ENCODE measurements at regions not wholly inside any gene's neighbourhood (a gene's known extent, or its start where the extent isn't known, plus 50 kb on each side); places are given as distances from the start of the nearest gene placed in this dataset.
"Not testable (repeated sequence)": the region's sequence is repeated elsewhere in the genome, so short reads cannot be mapped to it uniquely, and the experiment has no call there.

- H3K27me3 ChIP-seq, result no peaks in the 10 kb centered on the region
- H3K4me3 ChIP-seq, result no peak overlapping the region
- DNase-seq (no peak), ATAC-seq (no peak)
- intact Hi-C loops (cut with DNase I), result no loop called here
- H3K36me3 ChIP-seq (replicated peaks in 1 of 2; ENCODE audit: insufficient read depth in 1 of 2, low read depth in 2 of 2), result no peaks in the 10 kb centered on the region
- H3K27ac ChIP-seq, result no peak overlapping the region
- WGBS, 2 donors, result 60 to 64% methylated on average over 4 of the region's 4 CpGs
- no peak for TF ChIP-seq POLR2A (IDR thresholded peaks at IDR 0.05)
- H3K9me3 ChIP-seq, result no peaks in the 10 kb centered on the region
- no peaks in the 10 kb centered on the region for H3K4me1 ChIP-seq
Observed at GRCh38 chr14:78010688-78011087, 159.5 kb upstream of the NRXN3 start.

DNA sequence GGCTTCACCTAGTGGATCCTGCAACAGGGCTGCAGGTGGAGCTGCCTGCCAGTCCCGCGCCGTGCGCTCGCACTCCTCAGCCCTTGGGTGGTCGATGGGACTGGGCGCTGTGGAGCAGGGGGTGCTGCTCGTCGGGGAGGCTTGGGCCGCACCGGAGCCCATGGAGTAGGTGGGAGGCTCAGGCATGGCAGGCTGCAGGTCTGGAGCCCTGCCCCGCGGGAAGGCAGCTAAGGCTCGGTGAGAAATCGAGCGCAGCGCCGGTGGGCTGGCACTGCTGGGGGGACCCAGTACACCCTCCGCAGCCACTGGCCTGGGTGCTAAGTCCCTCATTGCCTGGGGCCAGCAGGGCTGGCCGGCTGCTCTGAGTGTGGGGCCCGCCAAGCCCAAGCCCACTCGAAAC, 156.3 kb upstream of the NRXN3 start:
- H3K27me3 ChIP-seq; H3K4me1 ChIP-seq; ATAC-seq; H3K36me3 ChIP-seq (replicated peaks in 1 of 2; ENCODE audit: insufficient read depth in 1 of 2, low read depth in 2 of 2); H3K4me3 ChIP-seq; intact Hi-C loops (cut with DNase I); H3K9me3 ChIP-seq; H3K27ac ChIP-seq; DNase-seq: not testable (repeated sequence)
- WGBS, 2 donors, result 92% methylated on average over 10 to 22 of the region's 22 CpGs

- Histone ChIP-seq H3K9me3 (no peaks in the 10 kb centered on the region), H3K27ac (no peak overlapping the region), H3K36me3 (replicated peaks in 1 of 2; ENCODE audit: insufficient read depth in 1 of 2, low read depth in 2 of 2) (no peaks in the 10 kb centered on the region), H3K27me3 (no peaks in the 10 kb centered on the region), H3K4me1 (no peaks in the 10 kb centered on the region), H3K4me3 (no peak overlapping the region)
- DNase-seq (no peak), ATAC-seq (no peak)
- WGBS, 2 donors, result 52 to 56% methylated on average over 2 of the region's 2 CpGs
- no peak for TF ChIP-seq POLR2A (IDR thresholded peaks at IDR 0.05)
- TF ChIP-seq, protein P1, sequence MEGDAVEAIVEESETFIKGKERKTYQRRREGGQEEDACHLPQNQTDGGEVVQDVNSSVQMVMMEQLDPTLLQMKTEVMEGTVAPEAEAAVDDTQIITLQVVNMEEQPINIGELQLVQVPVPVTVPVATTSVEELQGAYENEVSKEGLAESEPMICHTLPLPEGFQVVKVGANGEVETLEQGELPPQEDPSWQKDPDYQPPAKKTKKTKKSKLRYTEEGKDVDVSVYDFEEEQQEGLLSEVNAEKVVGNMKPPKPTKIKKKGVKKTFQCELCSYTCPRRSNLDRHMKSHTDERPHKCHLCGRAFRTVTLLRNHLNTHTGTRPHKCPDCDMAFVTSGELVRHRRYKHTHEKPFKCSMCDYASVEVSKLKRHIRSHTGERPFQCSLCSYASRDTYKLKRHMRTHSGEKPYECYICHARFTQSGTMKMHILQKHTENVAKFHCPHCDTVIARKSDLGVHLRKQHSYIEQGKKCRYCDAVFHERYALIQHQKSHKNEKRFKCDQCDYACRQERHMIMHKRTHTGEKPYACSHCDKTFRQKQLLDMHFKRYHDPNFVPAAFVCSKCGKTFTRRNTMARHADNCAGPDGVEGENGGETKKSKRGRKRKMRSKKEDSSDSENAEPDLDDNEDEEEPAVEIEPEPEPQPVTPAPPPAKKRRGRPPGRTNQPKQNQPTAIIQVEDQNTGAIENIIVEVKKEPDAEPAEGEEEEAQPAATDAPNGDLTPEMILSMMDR (IDR thresholded peaks at IDR 0.05), result no peak
- intact Hi-C loops (cut with DNase I), result no loop called here
Observed at GRCh38 chr14:78016532-78016931, 153.6 kb upstream of the NRXN3 start.

DNA sequence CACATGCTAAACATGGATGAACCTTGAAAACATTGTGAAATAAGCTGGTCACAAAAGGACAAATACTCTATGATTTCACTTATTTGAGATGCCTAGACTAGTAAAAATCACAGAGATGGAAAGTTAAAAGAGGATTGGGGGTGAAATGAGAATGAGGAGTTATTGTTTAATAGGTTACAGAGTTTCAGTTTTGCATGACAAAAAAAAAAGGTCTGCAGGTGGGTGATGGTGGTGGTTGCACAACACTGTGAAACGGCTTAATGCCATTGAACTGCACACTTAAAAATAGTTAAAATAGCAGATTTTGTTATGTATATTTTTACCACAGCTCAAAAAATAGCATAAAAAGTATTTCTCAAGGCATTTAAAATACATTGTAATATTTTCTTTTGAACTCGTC, 151.9 kb upstream of the NRXN3 start:
- no peak for TF ChIP-seq POLR2A (IDR thresholded peaks at IDR 0.05)
- TF ChIP-seq, protein P1 (IDR thresholded peaks at IDR 0.05), result no peak
- WGBS, 2 donors, result 30 to 52% methylated on average over 2 of the region's 2 CpGs
- no peaks in the 10 kb centered on the region for H3K36me3 ChIP-seq (replicated peaks in 1 of 2; ENCODE audit: insufficient read depth in 1 of 2, low read depth in 2 of 2)
- H3K4me3 ChIP-seq, result no peak overlapping the region
- intact Hi-C loops (cut with DNase I), result no loop called here
- no peaks in the 10 kb centered on the region for H3K4me1 ChIP-seq
- ATAC-seq (no peak), DNase-seq (no peak)
- no peaks in the 10 kb centered on the region for H3K9me3 ChIP-seq
- no peak overlapping the region for H3K27ac ChIP-seq
- no peaks in the 10 kb centered on the region for H3K27me3 ChIP-seq

DNA sequence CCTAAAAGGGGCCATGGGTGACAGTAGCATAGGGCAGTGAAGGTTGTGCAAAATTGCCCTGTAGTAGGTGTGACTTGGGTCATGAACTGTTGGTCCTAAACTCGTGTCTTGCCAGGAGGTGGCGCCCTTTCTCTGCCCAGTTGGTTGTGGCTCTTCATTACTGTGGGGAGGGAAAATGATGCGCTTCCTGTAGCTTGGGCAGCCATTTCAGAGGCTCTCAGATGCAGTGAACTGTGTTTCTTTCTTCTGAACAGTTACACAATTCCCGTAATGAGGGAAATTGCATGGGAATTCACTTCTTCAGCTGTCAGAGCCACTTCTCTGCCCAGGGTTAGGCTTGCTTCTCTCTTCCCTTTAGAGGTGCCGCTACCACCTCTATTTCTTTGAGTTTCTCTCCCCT, 148.1 kb upstream of the NRXN3 start:
- H3K27me3 ChIP-seq, result no peaks in the 10 kb centered on the region
- no peaks in the 10 kb centered on the region for H3K9me3 ChIP-seq
- no peak for ATAC-seq
- H3K36me3 ChIP-seq (replicated peaks in 1 of 2; ENCODE audit: insufficient read depth in 1 of 2, low read depth in 2 of 2), result no peaks in the 10 kb centered on the region
- DNase-seq, result peak; percentile 39 to 65 (median 54)
- 39 to 45% methylated on average over 5 of the region's 5 CpGs for WGBS, 2 donors
- H3K4me1 ChIP-seq, result no peaks in the 10 kb centered on the region
- H3K27ac ChIP-seq, result no peak overlapping the region
- intact Hi-C loops (cut with DNase I), result no loop called here
- H3K4me3 ChIP-seq, result no peak overlapping the region
- TF ChIP-seq, protein P1 (IDR thresholded peaks at IDR 0.05), result peak; percentile 12 to 59 (median 46)
- no peak for TF ChIP-seq POLR2A (IDR thresholded peaks at IDR 0.05)

DNA sequence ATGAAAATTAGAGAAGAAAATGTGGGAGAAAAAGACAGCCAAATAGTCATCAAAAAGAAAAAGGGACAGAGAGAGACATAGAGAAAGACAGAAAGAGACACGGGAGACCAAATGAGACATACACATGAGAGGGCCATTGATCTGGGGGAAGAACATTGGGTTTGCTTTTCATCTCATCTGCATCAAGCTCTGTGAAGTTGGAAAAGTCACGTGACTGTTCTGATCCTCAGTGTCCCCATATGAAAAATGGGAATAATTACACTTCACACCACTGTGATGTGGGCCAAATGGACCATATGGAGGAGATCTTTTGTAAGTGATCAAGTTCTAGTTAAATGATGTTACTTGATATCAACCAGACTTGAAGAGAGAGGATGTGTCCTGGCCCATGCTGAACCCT, 147.1 kb upstream of the NRXN3 start:
- no peak for DNase-seq
- intact Hi-C loops (cut with DNase I), result no loop called here

More for the DNA sequence above, 147.1 kb upstream of the NRXN3 start:
- H3K4me1 ChIP-seq, result no peaks in the 10 kb centered on the region
- TF ChIP-seq, protein P1 (IDR thresholded peaks at IDR 0.05), result no peak
- no peak for TF ChIP-seq POLR2A (IDR thresholded peaks at IDR 0.05)
- no peak overlapping the region for H3K27ac ChIP-seq
- 68 to 70% methylated on average over 2 of the region's 2 CpGs for WGBS, 2 donors
- no peak for ATAC-seq
- no peaks in the 10 kb centered on the region for H3K27me3 ChIP-seq
- no peaks in the 10 kb centered on the region for H3K36me3 ChIP-seq (replicated peaks in 1 of 2; ENCODE audit: insufficient read depth in 1 of 2, low read depth in 2 of 2)
- H3K9me3 ChIP-seq, result no peaks in the 10 kb centered on the region
- H3K4me3 ChIP-seq, result no peak overlapping the region

Measured in body of pancreas (tissue), 4 donors.